GM10266 (cell line): ENCODE measurements at regions not wholly inside any gene's neighbourhood (a gene's known extent, or its start where the extent isn't known, plus 50 kb on each side); places are given as distances from the start of the nearest gene placed in this dataset.
"Not testable (repeated sequence)": the region's sequence is repeated elsewhere in the genome, so short reads cannot be mapped to it uniquely, and the experiment has no call there.

ENCODE experiments used
- DNase-seq: peaks from one replicate; pipeline ENCODE4 v3.0.0; 2012; ENCODE audit errors: extremely low spot score
- TF ChIP-seq, protein P1 (sequence below): IDR thresholded peaks from 2 replicates; pipeline ENCODE4 v1.5.1; 2012; ENCODE audit warnings: mild to moderate bottlenecking, low read depth; ENCODE audit not compliant: control insufficient read depth, insufficient read depth; ENCODE audit errors: missing control alignments

DNA sequence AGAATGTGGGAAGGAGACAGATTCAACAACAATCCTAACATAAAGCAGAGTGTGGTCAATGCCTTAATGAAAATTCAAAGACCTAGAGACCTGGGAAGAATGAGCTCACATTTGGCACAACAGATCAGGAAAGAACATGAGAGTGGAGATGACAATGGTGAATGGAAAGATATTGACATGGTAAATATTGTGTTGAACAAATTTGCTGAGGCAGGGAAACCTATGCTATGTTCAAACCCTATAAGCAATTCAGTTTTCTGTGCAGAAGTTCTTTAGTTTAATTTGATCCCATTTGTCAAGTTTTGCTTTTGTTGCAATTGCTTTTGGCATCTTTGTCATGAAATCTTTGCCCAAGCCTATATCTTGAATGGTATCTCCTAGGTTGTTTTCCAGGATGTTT is 199.4 kb upstream of the LRRTM4 start:
- TF ChIP-seq, protein P1, sequence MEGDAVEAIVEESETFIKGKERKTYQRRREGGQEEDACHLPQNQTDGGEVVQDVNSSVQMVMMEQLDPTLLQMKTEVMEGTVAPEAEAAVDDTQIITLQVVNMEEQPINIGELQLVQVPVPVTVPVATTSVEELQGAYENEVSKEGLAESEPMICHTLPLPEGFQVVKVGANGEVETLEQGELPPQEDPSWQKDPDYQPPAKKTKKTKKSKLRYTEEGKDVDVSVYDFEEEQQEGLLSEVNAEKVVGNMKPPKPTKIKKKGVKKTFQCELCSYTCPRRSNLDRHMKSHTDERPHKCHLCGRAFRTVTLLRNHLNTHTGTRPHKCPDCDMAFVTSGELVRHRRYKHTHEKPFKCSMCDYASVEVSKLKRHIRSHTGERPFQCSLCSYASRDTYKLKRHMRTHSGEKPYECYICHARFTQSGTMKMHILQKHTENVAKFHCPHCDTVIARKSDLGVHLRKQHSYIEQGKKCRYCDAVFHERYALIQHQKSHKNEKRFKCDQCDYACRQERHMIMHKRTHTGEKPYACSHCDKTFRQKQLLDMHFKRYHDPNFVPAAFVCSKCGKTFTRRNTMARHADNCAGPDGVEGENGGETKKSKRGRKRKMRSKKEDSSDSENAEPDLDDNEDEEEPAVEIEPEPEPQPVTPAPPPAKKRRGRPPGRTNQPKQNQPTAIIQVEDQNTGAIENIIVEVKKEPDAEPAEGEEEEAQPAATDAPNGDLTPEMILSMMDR: no peak
- DNase-seq: no peak

DNA sequence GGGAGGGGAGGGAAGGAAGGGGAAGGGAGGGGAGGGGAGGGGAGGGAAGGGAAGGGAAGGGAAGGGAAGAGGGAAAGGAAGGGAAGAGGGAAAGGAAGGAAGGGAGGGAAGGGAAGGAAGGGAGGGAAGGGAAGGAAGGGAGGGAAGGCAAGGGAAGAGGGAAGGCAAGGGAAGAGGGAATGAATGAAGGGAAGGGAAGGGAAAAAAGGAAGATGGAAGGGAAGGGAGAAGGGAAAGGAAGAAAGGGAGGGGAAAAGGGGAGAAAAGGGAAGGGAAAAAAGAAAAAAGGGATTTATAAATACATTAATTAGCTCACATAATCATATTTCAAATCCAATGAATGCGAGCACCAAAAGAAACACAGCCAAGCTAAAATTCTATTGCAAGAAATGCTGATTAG is 202.9 kb upstream of the LRRTM4 start:
- TF ChIP-seq, protein P1: no peak
- no peak for DNase-seq

DNA sequence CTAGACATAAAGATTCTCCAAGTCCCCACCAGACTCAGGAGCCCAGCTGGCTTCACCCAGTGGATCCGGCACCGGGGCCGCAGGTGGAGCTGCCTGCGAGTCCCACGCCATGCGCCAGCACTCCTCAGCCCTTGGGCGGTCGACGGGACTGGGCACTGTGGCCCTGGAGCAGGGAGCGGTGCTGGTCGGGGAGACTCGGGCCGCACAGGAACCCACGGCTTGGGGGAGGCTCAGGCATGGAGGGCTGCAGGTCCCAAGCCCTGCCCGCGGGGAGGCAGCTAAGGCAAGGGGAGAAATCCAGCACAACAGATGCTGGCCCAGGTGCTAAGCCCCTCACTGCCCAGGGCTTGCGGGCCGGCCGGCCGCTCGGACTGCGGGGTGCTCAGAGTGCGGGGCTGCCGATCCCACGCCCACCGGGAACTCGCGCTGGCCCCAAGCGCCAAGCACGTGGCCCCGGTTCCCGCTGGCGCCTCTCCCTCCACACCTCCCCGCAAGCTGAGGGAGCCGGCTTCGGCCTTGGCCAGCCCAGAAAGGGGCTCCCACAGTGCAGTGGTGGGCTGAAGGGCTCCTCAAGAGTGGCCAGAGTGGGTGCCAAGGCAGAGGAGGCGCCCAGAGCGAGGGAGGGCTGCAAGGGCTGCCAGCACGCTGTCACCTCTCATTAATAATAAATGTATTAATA is 212.6 kb upstream of the LRRTM4 start:
- DNase-seq: not testable (repeated sequence)

DNA sequence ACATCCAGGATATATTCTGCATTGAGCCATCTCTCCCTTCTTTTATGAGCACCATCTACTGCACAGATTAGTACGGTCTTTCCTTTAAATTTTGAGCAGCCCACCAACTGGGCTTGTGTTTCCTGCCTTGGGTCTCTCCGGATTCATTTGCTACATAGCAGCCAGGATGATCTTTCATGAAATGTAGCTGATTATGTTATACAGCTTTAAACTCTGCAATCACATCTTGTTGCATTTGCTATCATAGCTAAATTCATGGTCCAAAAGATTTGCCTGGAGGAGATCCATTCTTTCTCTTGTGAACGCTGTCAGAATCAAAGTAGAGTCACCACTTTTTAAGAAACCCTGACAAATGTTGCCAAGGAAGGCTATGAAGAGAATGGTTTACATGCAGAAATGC is 215.1 kb upstream of the LRRTM4 start:
- TF ChIP-seq, protein P1: no peak
- no peak for DNase-seq

DNA sequence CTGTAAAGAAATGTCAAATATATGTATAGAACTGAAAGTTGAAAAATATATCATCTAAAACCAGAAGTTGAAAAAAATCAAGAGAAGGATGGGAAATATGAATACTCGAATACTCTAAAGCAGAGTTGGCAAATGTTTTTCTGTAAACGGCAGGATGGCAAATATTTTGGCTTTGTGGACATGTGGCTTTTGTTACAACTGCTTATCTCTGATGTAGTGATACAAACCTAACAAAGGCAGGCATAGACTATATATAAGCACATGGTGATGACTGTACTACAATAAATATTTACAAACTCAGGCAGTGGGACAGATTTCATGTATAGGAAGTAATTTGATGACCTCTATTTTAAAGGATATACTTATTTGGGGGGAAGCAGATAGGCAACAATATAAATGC is 224.6 kb upstream of the LRRTM4 start:
- no peak for DNase-seq
- TF ChIP-seq, protein P1: no peak

DNA sequence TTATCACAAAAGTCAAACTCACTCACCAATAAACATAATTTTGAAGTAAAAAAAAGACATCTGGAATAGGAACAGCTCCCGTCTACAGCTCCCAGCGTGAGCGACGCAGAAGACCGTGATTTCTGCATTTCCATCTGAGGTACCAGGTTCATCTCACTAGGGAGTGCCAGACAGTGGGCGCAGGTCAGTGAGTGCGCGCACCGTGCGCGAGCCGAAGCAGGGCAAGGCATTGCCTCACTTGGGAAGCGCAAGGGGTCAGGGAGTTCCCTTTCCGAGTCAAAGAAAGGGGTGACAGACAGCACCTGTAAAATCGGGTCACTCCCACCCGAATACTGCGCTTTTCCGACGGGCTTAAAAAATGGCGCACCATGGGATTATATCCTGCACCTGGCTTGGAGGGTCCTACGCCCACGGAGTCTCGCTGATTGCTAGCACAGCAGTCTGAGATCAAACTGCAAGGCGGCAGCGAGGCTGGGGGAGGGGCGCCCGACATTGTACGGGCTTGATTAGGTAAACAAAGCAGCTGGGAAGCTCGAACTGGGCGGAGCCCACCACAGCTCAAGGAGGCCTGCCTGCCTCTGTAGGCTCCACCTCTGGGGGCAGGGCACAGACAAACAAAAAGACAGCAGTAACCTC is 231.7 kb upstream of the LRRTM4 start:
- not testable (repeated sequence) for DNase-seq

DNA sequence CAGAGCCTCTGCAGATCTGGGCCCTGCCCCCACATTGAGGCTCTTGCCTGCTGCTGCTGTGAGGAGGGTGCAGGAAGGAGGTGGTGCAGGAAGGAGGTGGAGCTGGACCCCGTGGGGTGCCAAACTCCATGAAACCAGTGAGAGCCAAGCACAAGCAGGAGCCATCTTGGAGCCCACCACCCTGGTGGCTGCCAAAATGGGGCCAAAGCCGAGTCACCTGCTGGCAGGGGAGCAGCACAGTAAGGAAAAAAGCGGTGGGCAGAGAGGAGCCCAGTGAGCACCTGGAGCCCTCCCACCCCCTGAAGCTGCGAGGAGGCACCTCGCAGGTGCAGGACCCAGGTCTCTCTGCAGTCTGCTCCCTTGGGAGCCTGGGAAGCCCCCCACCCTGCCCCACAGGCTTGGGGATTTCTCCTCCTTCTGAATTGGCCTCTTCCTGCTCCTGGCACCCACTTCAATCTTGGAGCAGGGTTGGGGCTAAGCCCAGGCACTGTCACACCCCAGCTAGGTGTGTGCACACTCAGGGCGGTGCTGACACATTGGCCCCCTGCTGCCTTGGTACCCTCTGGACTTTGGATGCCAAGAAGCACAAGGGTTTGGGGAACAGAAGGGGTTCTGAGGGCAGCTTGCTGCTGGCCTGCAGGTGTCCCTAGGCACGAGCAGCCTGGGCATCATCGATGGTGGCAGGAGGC is 245.4 kb upstream of the LRRTM4 start:
- TF ChIP-seq, protein P1: no peak

DNA sequence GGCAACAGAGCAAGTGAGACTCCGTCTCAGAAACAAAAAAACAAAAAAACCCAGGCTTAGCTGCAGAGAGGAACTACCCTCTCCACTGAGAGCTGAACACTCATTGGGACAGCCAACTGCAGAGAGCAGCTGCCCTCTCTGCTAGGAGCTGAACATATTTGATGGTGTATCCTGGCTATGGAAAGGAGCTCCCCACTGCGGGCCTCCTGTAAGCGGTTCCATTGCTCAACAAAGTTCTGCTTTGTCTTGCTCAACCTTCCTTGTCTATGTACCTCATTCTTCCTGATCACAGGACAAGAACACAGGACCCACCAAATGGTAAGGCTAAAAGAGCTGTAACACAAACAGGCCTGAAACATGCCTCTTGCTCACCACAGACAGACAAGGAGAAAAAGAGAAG is 246.3 kb upstream of the LRRTM4 start:
- TF ChIP-seq, protein P1: no peak
- DNase-seq: no peak

More for the DNA sequence above, 245.4 kb upstream of the LRRTM4 start:
- DNase-seq: no peak
